Cerebellar cortex (tissue), 1 donor: ENCODE measurements at regions not wholly inside any gene's neighbourhood (a gene's known extent, or its start where the extent isn't known, plus 50 kb on each side); places are given as distances from the start of the nearest gene placed in this dataset.
"Not testable (repeated sequence)": the region's sequence is repeated elsewhere in the genome, so short reads cannot be mapped to it uniquely, and the experiment has no call there.

Experiments used
- DNase-seq: peaks from one replicate; pipeline ENCODE4 v3.0.0-alpha.2; 2015; ENCODE audit warnings: low spot score

GRCh38 chr19:22545751-22546150, 88.4 kb upstream of the ZNF492 start:
- peak; percentile 3 for DNase-seq

GRCh38 chr19:22533761-22534160, 100.4 kb upstream of the ZNF492 start:
- DNase-seq: no peak

GRCh38 chr19:22532388-22533300, 101.5 kb upstream of the ZNF492 start:
- DNase-seq: no peak

GRCh38 chr19:22530042-22530441, 104.1 kb upstream of the ZNF492 start:
- no peak for DNase-seq

- no peak for DNase-seq
Measured at GRCh38 chr19:22528956-22529355, 105.2 kb upstream of the ZNF492 start.

GRCh38 chr19:22527554-22527953, 105.4 kb upstream of the ZNF98 start:
- no peak for DNase-seq

- no peak for DNase-seq
Measured at GRCh38 chr19:22526661-22527272, 104.6 kb upstream of the ZNF98 start.

- DNase-seq: no peak
Measured at GRCh38 chr19:22523940-22524339, 101.8 kb upstream of the ZNF98 start.

- DNase-seq: not testable (repeated sequence)
Measured at GRCh38 chr19:22519562-22519961, 97.4 kb upstream of the ZNF98 start.

- no peak for DNase-seq
Measured at GRCh38 chr19:22519152-22519551, 97.0 kb upstream of the ZNF98 start.

- DNase-seq: no peak
Measured at GRCh38 chr19:22517496-22518411, 95.6 kb upstream of the ZNF98 start.

GRCh38 chr19:22515435-22515834, 93.3 kb upstream of the ZNF98 start:
- no peak for DNase-seq

GRCh38 chr19:22503524-22503923, 81.4 kb upstream of the ZNF98 start:
- no peak for DNase-seq

GRCh38 chr19:22502766-22503165, 80.6 kb upstream of the ZNF98 start:
- DNase-seq: no peak

GRCh38 chr19:22498831-22499430, 76.8 kb upstream of the ZNF98 start:
- not testable (repeated sequence) for DNase-seq

GRCh38 chr19:22491746-22492145, 69.6 kb upstream of the ZNF98 start:
- DNase-seq: no peak

GRCh38 chr19:22483514-22483913, 61.4 kb upstream of the ZNF98 start:
- DNase-seq: not testable (repeated sequence)

GRCh38 chr19:22472180-22472637, 50.1 kb upstream of the ZNF98 start:
- no peak for DNase-seq
